NCI-H2029 (cell line): ENCODE measurements at regions not wholly inside any gene's neighbourhood (a gene's known extent, or its start where the extent isn't known, plus 50 kb on each side); places are given as distances from the start of the nearest gene placed in this dataset.
"Not testable (repeated sequence)": the region's sequence is repeated elsewhere in the genome, so short reads cannot be mapped to it uniquely, and the experiment has no call there.

Experiments
- DNase-seq: peaks from one replicate; lab custom pipeline; 2025; lab: John Stamatoyannopoulos, UW

- no peak for DNase-seq
These were observed 67.3 kb upstream of the DHRSX start for GRCh38 chrX:2568125-2568524.

GRCh38 chrX:2566055-2566454 lies 65.3 kb upstream of the DHRSX start:
- DNase-seq = no peak

- DNase-seq = no peak
These were observed 60.7 kb upstream of the DHRSX start for GRCh38 chrX:2561456-2561855.

GRCh38 chrX:2559124-2559523 lies 58.3 kb upstream of the DHRSX start:
- DNase-seq = no peak

- DNase-seq = no peak
These were observed 54.1 kb upstream of the DHRSX start for GRCh38 chrX:2554891-2555290.

GRCh38 chrX:2554066-2554465 lies 53.3 kb upstream of the DHRSX start:
- not testable (repeated sequence) for DNase-seq

- no peak for DNase-seq
These were observed 51.9 kb upstream of the DHRSX start for GRCh38 chrX:2552621-2553201.

GRCh38 chrX:2550328-2551020 lies 49.7 kb upstream of the DHRSX start:
- peak; percentile 16 for DNase-seq
